ENCODE measurements at regions not wholly inside any gene's neighbourhood (a gene's known extent, or its start where the extent isn't known, plus 50 kb on each side); places are given as distances from the start of the nearest gene placed in this dataset.

DNA sequence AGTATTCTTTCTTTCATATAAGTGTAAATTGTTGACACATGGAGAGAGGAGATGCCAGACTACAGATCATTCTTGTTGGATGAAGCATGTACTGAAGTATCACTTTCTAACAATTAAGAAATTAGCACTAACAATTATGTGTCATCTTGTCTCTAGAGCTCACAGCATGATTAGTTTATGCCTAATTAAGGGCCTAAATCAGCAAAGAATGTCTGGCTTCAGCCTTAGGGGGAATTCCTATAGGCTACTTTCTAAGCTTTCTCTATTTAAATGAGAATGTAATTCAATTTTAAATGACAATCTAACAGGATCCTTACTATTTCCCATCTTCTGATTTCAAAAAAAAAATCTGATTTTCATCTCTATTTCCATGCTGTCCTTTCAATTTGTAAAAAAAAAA, 371.0 kb downstream of the EPHA7 start:
- Histone ChIP-seq H3K9me3 (ENCODE audit: low read length) (no peaks in the 10 kb centered on the region), H3K9ac (ENCODE audit: low read length) (no peak overlapping the region), H2AFZ (ENCODE audit: low read length) (no peak overlapping the region), H3K4me2 (ENCODE audit: low read length) (no peak overlapping the region), H3K9me2 (replicated peaks; ENCODE audit: low read length) (no peaks in the 10 kb centered on the region), H3F3A (ENCODE audit: low read length, unreplicated experiment) (no peaks in the 10 kb centered on the region), H3K36me3 (ENCODE audit: low read depth, low read length) (no peaks in the 10 kb centered on the region), H3K79me2 (ENCODE audit: low read length) (no peaks in the 10 kb centered on the region), H3K27me3 (ENCODE audit: low read length) (no peaks in the 10 kb centered on the region), H4K20me1 (ENCODE audit: low read length) (no peaks in the 10 kb centered on the region), H3K27ac (ENCODE audit: low read length) (no peak overlapping the region), H3K4me1 (ENCODE audit: insufficient read depth, low read length) (no peaks in the 10 kb centered on the region), H3K4me3 (ENCODE audit: low read length) (no peak overlapping the region)
- ChIA-PET CTCF (no interaction called here), POLR2A (ENCODE audit: unreplicated experiment) (no interaction called here)
- ATAC-seq (no peak), DNase-seq (no peak)
- intact Hi-C loops (cut with micrococcal nuclease), result loop anchor here (5.0 to 10.0 kb wide), 3 partner anchors 134 to 256 kb away; no protein-coding TSS in a partner anchor
- TF ChIP-seq, protein P1, sequence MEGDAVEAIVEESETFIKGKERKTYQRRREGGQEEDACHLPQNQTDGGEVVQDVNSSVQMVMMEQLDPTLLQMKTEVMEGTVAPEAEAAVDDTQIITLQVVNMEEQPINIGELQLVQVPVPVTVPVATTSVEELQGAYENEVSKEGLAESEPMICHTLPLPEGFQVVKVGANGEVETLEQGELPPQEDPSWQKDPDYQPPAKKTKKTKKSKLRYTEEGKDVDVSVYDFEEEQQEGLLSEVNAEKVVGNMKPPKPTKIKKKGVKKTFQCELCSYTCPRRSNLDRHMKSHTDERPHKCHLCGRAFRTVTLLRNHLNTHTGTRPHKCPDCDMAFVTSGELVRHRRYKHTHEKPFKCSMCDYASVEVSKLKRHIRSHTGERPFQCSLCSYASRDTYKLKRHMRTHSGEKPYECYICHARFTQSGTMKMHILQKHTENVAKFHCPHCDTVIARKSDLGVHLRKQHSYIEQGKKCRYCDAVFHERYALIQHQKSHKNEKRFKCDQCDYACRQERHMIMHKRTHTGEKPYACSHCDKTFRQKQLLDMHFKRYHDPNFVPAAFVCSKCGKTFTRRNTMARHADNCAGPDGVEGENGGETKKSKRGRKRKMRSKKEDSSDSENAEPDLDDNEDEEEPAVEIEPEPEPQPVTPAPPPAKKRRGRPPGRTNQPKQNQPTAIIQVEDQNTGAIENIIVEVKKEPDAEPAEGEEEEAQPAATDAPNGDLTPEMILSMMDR (conservative IDR thresholded peaks at IDR 0.05; ENCODE audit: low read depth, low read length), result no peak
- TF ChIP-seq EZH2 (IDR thresholded peaks at IDR 0.05; ENCODE audit: low read length, unreplicated experiment) (no peak), EZH2phosphoT487 (IDR thresholded peaks at IDR 0.05; ENCODE audit: borderline replicate concordance, low read length) (no peak)
- BruUV-seq (replicated peaks), result no TSS peak

DNA sequence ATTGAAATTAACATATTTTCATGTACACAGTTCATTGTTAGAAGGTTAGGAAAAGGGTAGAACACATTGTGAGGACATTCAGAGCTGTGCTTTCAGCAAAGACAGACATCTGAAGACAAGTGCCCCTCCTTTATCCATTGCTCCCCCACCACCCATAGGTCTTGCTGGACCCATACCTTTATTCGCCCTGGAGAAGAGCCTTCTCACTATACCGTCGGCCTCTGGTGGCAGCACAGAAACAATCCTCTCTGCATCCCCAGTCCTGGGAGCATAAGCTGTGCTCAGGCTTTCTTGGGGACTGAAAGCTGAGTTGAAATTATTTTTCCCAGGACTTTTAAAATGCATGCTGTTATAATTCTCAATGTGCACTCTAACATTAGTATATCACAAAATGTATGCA, 372.3 kb downstream of the EPHA7 start:
- ATAC-seq (no peak), DNase-seq (no peak)
- H3K27ac ChIP-seq (ENCODE audit: low read length), result no peak overlapping the region
- BruUV-seq (replicated peaks), result no TSS peak
- H3K79me2 ChIP-seq (ENCODE audit: low read length), result no peaks in the 10 kb centered on the region
- TF ChIP-seq, protein P1 (conservative IDR thresholded peaks at IDR 0.05; ENCODE audit: low read depth, low read length), result no peak
- TF ChIP-seq EZH2 (IDR thresholded peaks at IDR 0.05; ENCODE audit: low read length, unreplicated experiment) (no peak), EZH2phosphoT487 (IDR thresholded peaks at IDR 0.05; ENCODE audit: borderline replicate concordance, low read length) (no peak)
- H3K9ac ChIP-seq (ENCODE audit: low read length), result no peak overlapping the region
- H2AFZ ChIP-seq (ENCODE audit: low read length), result no peak overlapping the region
- intact Hi-C loops (cut with micrococcal nuclease), result loop anchor here (5.0 to 10.0 kb wide), 3 partner anchors 135 to 258 kb away; no protein-coding TSS in a partner anchor
- ChIA-PET CTCF (no interaction called here), POLR2A (ENCODE audit: unreplicated experiment) (no interaction called here)
- no peaks in the 10 kb centered on the region for H3F3A ChIP-seq (ENCODE audit: low read length, unreplicated experiment)
- no peaks in the 10 kb centered on the region for H3K9me3 ChIP-seq (ENCODE audit: low read length)
- no peaks in the 10 kb centered on the region for H3K9me2 ChIP-seq (replicated peaks; ENCODE audit: low read length)
- H3K4me2 ChIP-seq (ENCODE audit: low read length), result no peak overlapping the region
- H4K20me1 ChIP-seq (ENCODE audit: low read length), result no peaks in the 10 kb centered on the region
- no peak overlapping the region for H3K4me3 ChIP-seq (ENCODE audit: low read length)
- no peaks in the 10 kb centered on the region for H3K36me3 ChIP-seq (ENCODE audit: low read depth, low read length)
- no peaks in the 10 kb centered on the region for H3K4me1 ChIP-seq (ENCODE audit: insufficient read depth, low read length)
- H3K27me3 ChIP-seq (ENCODE audit: low read length), result no peaks in the 10 kb centered on the region

DNA sequence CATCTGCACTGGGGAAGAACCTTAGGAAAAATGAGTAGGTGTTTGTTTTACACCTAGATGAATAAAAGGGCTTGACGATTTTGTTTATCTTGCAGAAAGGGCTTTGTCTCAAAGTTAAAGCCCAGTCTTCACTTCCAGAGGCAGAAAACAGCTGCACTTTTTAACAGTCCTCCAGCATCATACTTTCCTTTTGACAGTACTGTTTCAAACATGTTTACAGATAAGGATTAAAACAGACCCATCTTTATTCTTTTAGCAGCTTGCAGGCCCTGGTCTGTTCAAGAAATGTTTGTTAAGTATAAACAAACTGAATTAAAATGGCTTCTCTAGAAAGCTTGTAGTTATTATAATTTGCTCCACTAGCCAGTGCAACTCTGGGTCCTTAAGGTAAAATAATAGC, 374.2 kb downstream of the EPHA7 start:
- intact Hi-C loops (cut with micrococcal nuclease), result loop anchor here (5.0 to 10.0 kb wide), 3 partner anchors 137 to 260 kb away; no protein-coding TSS in a partner anchor
- no peaks in the 10 kb centered on the region for H3K27me3 ChIP-seq (ENCODE audit: low read length)
- no peak overlapping the region for H2AFZ ChIP-seq (ENCODE audit: low read length)
- H3K27ac ChIP-seq (ENCODE audit: low read length), result no peak overlapping the region
- POLR2A ChIA-PET (ENCODE audit: unreplicated experiment), result no interaction called here
- no peak for ATAC-seq
- CTCF ChIA-PET, result no interaction called here
- DNase-seq, result no peak
- H3K36me3 ChIP-seq (ENCODE audit: low read depth, low read length), result no peaks in the 10 kb centered on the region
- H3K9ac ChIP-seq (ENCODE audit: low read length), result no peak overlapping the region
- H3K4me2 ChIP-seq (ENCODE audit: low read length), result no peak overlapping the region
- H3F3A ChIP-seq (ENCODE audit: low read length, unreplicated experiment), result no peaks in the 10 kb centered on the region
- no peak for TF ChIP-seq EZH2phosphoT487 (IDR thresholded peaks at IDR 0.05; ENCODE audit: borderline replicate concordance, low read length)
- TF ChIP-seq, protein P1 (conservative IDR thresholded peaks at IDR 0.05; ENCODE audit: low read depth, low read length), result no peak
- H3K9me3 ChIP-seq (ENCODE audit: low read length), result no peaks in the 10 kb centered on the region
- no TSS peak for BruUV-seq (replicated peaks)
- no peaks in the 10 kb centered on the region for H3K4me1 ChIP-seq (ENCODE audit: insufficient read depth, low read length)
- no peak overlapping the region for H3K4me3 ChIP-seq (ENCODE audit: low read length)
- no peaks in the 10 kb centered on the region for H3K79me2 ChIP-seq (ENCODE audit: low read length)
- H4K20me1 ChIP-seq (ENCODE audit: low read length), result no peaks in the 10 kb centered on the region
- no peaks in the 10 kb centered on the region for H3K9me2 ChIP-seq (replicated peaks; ENCODE audit: low read length)

Measured in PC-3 (cell line).